ENCODE measurements at regions not wholly inside any gene's neighbourhood (a gene's known extent, or its start where the extent isn't known, plus 50 kb on each side); places are given as distances from the start of the nearest gene placed in this dataset.

DNA sequence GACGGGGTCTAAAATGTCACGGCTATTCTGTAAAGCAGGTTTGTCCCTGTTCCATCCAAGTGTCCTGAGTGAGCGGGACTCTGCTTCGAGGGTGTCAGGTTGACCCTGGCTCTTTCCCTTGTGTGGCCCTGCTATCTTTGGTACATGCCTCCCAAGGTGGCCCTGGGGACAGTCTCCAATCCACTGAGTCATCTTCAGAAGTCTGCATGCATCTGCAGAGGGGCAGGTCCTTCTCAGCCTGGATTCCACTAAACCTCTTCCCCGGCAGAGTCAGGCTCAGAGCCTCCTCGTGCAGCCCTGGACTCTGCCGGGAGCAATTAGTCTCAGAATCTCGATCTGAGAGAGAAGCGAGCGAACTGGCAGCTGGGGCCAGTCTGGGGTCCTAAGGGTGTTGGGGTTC, 50.1 kb upstream of the KCNJ15 start:
- ChIA-PET POLR2A (no interaction called here), CTCF (interaction anchor here (9.2 kb wide), 1 partner anchor 12 kb away, joined by 94 read pairs; no protein-coding TSS in a partner anchor)
- DNase-seq (ENCODE audit: low read depth, low spot score): no peak
- TF ChIP-seq, protein P1, sequence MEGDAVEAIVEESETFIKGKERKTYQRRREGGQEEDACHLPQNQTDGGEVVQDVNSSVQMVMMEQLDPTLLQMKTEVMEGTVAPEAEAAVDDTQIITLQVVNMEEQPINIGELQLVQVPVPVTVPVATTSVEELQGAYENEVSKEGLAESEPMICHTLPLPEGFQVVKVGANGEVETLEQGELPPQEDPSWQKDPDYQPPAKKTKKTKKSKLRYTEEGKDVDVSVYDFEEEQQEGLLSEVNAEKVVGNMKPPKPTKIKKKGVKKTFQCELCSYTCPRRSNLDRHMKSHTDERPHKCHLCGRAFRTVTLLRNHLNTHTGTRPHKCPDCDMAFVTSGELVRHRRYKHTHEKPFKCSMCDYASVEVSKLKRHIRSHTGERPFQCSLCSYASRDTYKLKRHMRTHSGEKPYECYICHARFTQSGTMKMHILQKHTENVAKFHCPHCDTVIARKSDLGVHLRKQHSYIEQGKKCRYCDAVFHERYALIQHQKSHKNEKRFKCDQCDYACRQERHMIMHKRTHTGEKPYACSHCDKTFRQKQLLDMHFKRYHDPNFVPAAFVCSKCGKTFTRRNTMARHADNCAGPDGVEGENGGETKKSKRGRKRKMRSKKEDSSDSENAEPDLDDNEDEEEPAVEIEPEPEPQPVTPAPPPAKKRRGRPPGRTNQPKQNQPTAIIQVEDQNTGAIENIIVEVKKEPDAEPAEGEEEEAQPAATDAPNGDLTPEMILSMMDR (IDR thresholded peaks at IDR 0.05; ENCODE audit: insufficient read depth, low read length, missing control alignments): no peak
- no peak overlapping the region for H3K4me3 ChIP-seq (ENCODE audit: low read depth, low read length)
